LNCAP (cell line): ENCODE measurements at regions not wholly inside any gene's neighbourhood (a gene's known extent, or its start where the extent isn't known, plus 50 kb on each side); places are given as distances from the start of the nearest gene placed in this dataset.

Experiments
- CTCF ChIP-seq: fragments of 450-650 bp; IDR thresholded peaks from 2 replicates; pipeline ENCODE4 v1.5.1; 2017; ENCODE audit warnings: mild to moderate bottlenecking

DNA sequence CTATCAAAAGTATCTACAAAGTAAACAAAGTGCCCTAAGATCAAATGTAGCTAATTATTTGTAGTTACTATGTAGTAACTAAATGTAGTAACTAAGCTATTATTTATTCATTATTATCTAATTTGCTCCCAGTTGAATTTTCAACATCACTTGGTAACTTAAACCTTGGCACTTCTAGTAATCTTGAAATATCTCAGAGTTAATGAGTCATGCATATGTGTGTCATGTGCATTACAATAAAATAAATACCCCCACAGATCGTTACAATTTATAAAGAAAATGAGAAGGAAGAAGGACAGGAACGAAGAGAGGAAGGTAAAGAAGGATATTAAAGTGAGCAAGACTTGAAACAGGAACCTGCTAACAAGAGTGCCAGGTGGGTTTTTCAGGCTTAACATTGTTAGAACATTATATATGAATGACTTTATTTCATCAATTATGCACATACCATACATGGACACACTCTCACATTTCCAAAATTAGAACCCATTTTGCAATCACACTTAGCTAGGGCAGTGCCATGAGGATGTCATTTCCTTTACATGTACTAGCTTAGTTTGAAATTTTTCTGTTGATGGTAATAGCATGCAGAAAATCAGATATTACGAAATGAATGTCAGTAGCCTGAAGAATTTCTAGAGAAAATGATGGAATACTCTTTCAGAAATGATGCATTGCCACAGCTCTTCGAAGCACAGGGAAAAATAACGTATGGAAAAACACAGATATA lies 1670.4 kb upstream of the AGA start:
- no peak for TF ChIP-seq CTCF

DNA sequence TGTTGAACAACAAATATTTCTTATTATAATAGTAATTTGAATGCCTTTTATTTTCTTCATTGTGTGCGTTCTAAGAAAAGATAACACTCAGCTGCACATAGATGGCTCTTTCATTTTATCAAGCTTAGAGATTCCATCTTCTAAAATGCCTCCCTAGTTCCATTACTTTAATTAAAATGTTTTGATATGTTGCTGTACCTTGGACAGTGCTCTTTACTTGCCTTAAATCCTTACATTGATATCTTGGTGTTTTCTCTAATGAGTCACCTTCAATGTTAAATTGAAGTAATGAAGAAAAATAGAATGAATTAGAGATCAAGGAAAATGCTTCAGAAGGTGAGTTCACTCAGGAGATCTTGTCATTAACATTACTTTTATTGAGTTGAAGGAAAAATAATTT lies 1672.4 kb upstream of the AGA start:
- TF ChIP-seq CTCF = no peak

GRCh38 chr4:179116011-179116410 lies 1673.8 kb upstream of the AGA start:
- TF ChIP-seq CTCF = no peak

DNA sequence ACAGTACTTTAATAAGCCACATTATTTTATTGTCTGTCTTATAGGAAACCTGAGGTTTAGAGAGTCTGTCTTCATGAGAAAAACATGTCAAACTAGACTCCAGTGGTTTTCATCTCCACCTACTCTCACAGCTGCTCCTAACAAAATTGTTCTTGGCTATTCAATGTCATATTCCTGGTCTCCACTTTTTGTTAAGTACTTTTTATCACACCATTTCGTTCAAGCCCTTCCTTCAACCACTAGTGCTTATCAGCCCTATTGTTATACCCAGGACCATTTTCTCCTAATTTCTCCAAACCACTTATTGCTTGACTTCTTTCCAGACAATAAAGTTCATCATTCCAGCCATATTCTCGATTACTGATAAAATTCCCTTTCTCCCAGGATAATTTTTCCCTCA lies 1674.3 kb upstream of the AGA start:
- no peak for TF ChIP-seq CTCF

DNA sequence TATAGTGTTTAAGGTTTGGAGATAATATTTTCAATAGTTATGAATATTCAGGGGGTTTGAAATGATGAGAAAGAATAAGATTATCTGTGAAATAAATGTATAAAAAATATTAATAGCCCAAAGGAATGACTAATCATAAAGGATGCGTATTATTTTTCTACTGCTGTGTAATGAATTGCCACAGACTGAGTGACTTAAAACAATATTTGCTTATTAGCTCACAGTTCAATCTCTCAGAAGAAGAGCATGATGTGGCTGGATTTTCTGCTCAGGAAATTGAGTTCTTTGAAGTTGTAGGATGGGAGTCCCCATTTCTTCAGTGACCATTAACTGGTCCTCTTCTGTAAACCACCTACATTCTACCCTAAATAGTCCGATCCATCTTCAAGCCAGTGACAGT lies 1680.8 kb upstream of the AGA start:
- TF ChIP-seq CTCF = no peak

GRCh38 chr4:179124419-179124818 lies 1682.2 kb upstream of the AGA start:
- no peak for TF ChIP-seq CTCF

- no peak for TF ChIP-seq CTCF
Measured at GRCh38 chr4:179124957-179125356, 1682.7 kb upstream of the AGA start.

DNA sequence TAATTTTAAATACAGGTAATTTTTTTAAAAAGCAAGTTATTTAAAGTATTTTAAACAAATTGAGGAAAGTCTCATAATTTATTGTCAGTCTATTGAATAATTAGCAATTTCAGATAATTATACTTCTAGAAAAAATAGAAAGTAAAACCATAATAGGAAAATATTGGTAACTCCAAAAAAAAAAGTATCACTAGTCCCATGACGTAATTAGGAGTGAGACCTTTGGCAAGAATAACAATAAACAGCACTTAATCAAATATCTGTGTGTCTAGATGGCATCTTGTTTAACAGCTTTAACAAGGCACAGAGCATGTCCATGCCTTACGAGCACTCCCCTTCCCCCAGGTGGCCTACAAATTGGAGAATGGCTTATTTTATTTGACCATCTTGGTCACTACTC lies 1683.6 kb upstream of the AGA start:
- TF ChIP-seq CTCF = no peak
